ENCODE measurements at regions not wholly inside any gene's neighbourhood (a gene's known extent, or its start where the extent isn't known, plus 50 kb on each side); places are given as distances from the start of the nearest gene placed in this dataset.

- DNase-seq: no peak
Observed at GRCh38 chr5:63310644-63311043, 651.6 kb downstream of the HTR1A start.

DNA sequence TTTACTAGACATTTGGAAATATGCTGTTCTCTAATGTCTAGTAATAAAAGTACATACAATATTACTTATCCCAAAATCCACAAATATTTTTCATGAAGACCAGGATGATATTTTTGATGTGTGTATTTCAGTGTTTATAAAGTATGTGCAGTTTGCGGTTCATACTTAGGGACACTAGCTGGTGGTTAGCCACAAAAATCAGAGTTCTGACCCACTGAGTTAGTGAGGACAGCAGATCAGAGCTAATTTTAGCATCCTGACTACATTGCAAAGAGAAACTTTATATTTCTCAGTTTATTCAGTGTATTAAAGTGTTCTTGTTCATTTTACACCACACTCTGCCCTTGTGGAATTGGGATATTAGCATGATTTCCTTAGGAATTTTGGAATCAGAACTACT lies 655.3 kb downstream of the HTR1A start:
- no peak for DNase-seq

GRCh38 chr5:63293317-63293716 lies 668.9 kb downstream of the HTR1A start:
- no peak for DNase-seq

- DNase-seq: no peak
Observed at GRCh38 chr5:63286724-63287123, 675.5 kb downstream of the HTR1A start.

- no peak for DNase-seq
Observed at GRCh38 chr5:63263411-63263810, 684.8 kb downstream of the LRRC70 start.

DNA sequence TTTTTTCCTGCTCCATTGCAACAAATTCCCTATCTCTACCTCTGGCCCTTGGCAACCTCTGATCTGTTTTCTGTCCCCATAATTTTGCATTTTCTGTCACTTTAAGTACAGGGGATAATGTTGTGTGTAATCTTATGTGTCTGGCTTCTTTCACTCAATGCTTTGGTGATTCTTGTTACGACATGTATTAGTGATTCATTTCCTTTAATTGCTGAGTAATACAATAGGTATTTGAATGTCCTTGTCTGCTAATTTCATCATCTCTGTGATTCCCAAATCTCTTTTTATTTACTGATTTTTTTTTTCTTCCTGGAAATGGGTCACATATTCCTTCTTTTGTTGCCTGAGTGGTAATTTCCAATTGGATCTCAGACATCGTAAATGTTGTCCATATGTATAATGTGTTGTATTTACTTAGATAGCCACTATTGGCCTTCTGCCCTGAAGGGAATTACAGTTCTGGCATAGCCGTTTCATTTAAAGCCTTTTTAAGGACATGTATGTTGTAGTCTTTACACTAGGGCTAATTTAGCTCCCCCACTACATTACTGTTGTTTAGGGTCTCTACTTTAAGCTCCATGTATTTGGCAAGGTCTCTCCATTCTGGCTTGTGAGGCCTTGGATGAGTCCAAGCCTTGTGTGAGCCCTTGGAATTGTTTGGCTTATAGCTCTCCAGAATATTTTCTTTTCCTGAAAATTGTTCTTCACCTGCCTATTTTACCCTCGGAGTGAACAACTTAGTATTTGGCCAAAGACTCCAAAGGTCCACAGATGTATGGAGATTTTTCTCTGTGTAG lies 683.8 kb downstream of the LRRC70 start:
- DNase-seq: no peak

GRCh38 chr5:63261695-63262094 lies 683.1 kb downstream of the LRRC70 start:
- DNase-seq: no peak

DNA sequence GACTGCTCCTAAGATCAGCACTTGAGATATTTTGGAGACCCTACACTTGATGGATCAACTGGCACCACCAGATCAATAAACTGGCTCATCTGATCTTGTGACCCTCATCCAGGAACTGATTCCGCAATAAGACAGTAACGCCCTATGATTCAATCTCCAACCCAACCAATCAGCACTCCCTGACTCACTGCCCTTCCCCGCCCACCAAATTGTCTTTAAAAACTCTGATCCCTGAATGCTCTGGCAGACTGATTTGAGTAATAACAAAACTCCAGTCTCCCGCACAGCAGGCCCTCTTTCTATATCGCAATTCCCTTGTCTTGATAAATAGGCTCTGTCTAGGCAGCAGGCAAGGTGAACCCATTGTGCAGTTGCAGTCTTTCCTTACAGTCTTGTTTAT lies 677.0 kb downstream of the LRRC70 start:
- DNase-seq: no peak

DNA sequence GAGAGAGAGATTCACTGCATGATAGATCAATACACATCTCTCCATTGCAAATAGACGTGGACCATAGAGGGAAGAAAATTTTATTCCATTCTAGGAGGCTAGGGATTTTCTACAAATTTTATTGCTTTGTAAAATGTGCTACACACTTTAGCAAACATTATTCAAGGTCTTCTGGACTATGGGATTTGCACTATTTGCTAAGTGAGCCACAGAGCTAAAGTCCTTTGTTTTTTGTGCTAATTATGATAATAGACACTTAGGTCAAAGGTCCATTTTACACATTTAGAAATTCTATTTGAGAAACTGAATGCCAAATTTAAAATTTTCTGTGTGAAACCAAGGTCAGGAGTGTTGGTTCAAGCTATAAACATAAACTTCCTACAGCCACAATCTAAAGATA lies 672.3 kb downstream of the LRRC70 start:
- DNase-seq: no peak

DNA sequence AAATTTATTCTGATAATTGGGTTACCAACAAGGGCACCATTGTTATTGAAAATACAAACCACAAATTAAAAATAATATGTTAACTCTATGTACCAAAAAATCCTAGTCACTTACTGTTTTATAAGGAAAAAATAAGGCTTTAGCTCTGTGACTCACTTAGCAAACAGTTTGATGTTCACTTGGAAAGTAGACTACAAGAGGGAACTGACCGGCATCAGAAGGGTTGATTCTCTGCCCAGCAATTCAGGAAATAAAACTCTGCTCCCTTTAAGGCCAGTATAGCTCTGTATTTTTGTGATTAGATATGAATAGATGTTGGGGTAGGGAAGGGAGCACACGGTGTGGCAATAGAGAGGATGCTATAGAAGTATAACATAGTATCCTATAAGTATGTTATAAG lies 671.3 kb downstream of the LRRC70 start:
- DNase-seq: no peak

DNA sequence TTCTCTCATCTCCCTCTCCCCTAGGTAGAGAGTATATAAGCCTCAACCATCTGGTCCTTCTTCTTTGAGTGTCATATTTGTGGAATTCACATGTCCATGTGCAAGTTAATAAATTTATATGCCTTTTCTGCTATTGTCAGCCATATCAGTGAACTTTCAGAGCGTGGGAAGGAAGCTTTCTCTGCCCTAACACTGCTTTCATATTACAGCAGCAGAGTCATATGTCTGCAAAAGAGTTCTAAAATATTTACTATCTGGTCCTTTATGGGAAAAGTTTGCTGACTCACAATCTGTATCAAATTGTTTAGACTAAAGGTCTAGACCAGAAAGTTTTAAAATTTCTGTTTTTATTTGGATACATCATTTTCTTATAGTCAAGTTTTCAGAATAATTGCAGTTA lies 669.0 kb downstream of the LRRC70 start:
- no peak for DNase-seq

DNA sequence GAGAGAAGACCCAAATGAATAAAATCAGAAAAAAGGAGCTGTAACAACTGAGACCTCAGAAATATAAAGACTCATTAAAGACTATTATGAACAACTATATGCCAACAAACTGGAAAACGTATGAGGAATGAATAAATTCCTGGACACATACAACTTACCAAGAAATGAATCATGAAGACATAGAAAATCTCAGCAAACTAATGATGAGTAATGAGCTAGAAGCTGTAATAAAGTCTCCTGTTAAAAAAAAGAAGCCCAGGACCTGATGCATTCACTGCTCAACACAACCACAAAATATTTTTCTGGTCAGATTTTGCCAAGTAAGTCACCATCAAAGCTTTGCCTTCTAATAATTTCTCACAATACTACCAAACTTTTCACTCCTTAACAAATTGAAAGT lies 666.7 kb downstream of the LRRC70 start:
- DNase-seq: no peak

DNA sequence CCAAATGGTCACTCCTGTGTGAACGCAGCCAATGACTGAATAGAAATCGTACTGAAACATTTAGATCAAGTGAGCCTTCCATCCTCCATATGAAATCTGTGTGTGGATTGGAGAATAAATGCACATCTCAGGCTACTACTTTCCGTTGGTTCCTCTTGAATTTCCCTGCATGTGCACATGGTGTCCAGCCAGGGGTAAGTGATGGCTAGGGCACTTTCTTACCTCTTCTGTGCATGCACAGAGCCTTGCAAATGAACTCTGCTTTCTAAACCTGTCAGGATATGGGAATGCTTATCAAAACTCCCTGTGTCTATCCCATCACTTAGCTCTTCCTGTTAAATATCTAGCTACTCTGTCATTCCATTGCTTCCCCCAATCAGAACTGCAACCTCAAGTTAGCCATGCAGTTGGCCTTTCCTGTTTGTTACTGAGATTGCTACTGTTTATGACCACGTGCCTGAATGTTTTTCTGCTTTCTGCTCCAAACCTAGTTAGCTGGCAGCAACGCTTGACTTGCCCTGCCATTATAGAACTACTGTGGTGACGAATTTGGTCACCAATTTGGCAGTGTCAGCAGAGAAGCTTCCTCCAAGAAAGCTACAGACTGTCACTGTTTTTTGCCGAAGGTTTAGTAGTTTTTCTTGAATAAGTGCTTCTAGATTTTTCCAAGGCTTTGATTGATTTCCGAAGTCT lies 661.6 kb downstream of the LRRC70 start:
- no peak for DNase-seq

DNA sequence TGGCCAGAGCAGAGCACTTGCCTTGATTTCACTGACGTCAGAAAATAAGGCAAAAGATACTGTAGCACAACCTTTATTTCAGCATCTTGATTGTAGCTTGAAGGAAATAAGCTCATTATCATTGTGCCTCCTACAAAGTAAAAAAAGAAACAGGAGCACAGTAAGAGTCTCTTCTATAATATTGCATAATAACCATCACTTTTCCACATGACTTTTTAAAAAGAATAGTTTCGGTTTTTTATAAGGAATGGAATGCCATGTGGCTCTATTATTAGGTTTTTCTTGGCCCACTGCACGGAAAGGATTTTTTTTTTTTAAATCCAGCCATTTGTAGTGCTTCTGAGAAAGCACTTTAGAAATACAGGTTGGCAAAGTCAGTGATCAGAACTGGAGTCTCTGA lies 655.3 kb downstream of the LRRC70 start:
- no peak for DNase-seq

GRCh38 chr5:63233361-63233760 lies 654.7 kb downstream of the LRRC70 start:
- DNase-seq: no peak

- no peak for DNase-seq
Observed at GRCh38 chr5:63230754-63231153, 652.1 kb downstream of the LRRC70 start.

DNA sequence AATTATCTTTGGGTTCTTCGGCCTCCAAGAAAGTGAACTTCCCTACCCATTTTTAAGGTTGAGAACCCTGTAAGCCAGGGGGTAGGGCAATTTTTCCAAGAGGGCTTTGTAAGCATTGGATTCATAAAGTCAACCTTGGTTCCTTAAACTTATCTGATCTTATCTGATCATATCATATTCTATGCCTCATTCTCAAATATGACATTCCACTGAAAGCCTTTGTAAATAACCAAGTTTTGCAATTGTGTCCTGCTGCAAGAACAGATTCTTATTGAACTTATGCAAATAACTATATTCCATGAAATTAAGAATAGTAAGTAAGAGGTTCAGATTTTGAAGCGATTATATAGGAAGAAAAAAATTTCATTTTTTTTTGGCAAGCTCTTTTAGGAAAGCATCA lies 649.5 kb downstream of the LRRC70 start:
- DNase-seq: no peak

DNA sequence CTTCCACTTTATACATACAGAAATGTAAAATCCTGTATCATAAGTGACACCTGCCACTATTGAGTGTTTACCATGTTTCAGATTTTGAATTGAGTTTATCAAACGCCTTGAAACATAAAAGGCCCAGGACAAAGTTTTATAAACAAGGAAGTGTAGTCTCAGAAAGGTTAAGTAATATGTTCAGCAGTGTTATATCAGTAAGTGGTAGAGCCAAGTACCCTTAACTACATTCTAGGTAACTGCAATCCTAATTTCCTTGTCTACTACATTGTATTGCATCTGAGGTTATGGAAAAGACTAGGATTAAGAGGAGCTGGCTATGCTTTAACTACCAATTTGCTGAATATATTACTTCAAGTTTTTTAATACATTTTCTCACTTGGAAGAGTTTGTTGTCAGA lies 641.6 kb downstream of the LRRC70 start:
- DNase-seq: no peak

DNA sequence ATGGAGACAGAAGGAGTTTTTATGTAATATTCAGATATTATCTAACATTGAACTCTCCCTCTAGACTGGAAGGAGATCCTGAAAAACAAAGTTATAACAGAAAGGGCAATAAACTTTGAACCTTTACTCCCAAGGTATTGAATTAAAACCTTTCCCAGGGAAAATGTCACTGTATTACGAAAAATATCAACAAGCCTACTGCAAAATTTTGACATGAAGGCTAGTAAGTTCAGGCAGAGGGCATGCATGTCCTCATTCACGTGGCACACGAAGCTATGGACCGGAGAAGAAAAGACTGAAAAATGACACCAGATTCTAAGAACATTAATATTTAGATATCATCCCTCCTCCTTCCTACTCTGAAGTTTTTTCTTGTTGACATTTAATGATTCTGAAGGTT lies 638.8 kb downstream of the LRRC70 start:
- DNase-seq: no peak

GRCh38 chr5:63213256-63213655 lies 634.6 kb downstream of the LRRC70 start:
- DNase-seq: no peak

GRCh38 chr5:63211448-63212132 lies 633.0 kb downstream of the LRRC70 start:
- DNase-seq: no peak

DNA sequence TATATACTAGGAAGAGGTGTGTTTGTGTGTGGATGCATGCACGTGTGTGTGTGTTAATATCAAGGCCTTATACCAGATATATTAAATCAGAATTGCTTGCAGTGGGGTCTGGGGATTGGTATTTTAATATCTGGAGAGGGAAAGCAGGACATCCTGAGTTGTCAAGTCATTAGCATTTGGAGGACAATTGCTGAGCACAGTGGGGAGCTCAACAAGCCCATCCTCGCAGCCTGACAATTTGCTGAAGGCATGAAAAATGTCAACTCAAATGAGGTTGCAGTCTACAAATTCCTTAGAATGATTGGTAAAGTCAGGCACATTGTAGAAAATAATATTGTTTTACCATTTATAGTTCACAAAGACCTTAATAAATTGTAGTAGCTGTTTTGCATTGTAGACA lies 627.4 kb downstream of the LRRC70 start:
- DNase-seq: no peak

GRCh38 chr5:63201738-63202137 lies 623.1 kb downstream of the LRRC70 start:
- no peak for DNase-seq

- DNase-seq: no peak
Observed at GRCh38 chr5:63194126-63194525, 615.5 kb downstream of the LRRC70 start.
